ENCODE measurements at regions not wholly inside any gene's neighbourhood (a gene's known extent, or its start where the extent isn't known, plus 50 kb on each side); places are given as distances from the start of the nearest gene placed in this dataset.

- no peaks in the 10 kb centered on the region for H3K9me2 ChIP-seq (replicated peaks; ENCODE audit: insufficient read depth, low read length)
- no peaks in the 10 kb centered on the region for H3K27me3 ChIP-seq (replicated peaks; ENCODE audit: insufficient read depth, low read length)
- no peak overlapping the region for H3K27ac ChIP-seq (ENCODE audit: low read length)
- no peak overlapping the region for H3K4me3 ChIP-seq (ENCODE audit: low read length)
- no peak for DNase-seq
- H3K4me2 ChIP-seq (ENCODE audit: low read depth, low read length), result no peak overlapping the region
- no peak overlapping the region for H2AFZ ChIP-seq (ENCODE audit: low read length)
- no peak overlapping the region for H3K9ac ChIP-seq (ENCODE audit: low read length)
- TF ChIP-seq CTCF (IDR thresholded peaks at IDR 0.05; ENCODE audit: low read length) (no peak), EZH2 (optimal IDR thresholded peaks at IDR 0.05; ENCODE audit: low read depth, low read length) (no peak), EZH2phosphoT487 (IDR thresholded peaks at IDR 0.05; ENCODE audit: low read length) (no peak)
- no peaks in the 10 kb centered on the region for H3K9me3 ChIP-seq (replicated peaks; ENCODE audit: insufficient read depth, low read length)
- H3K79me2 ChIP-seq (ENCODE audit: low read length), result no peaks in the 10 kb centered on the region
- H4K20me1 ChIP-seq (ENCODE audit: insufficient read depth, low read length), result no peaks in the 10 kb centered on the region
- H3K36me3 ChIP-seq (replicated peaks; ENCODE audit: insufficient read depth, low read length), result no peaks in the 10 kb centered on the region
- no peaks in the 10 kb centered on the region for H3F3A ChIP-seq (ENCODE audit: insufficient read depth, low read length)
- H3K4me1 ChIP-seq (ENCODE audit: low read length), result no peaks in the 10 kb centered on the region
These were observed 271.4 kb downstream of the BTG1 start for GRCh38 chr12:91874086-91874865.

DNA sequence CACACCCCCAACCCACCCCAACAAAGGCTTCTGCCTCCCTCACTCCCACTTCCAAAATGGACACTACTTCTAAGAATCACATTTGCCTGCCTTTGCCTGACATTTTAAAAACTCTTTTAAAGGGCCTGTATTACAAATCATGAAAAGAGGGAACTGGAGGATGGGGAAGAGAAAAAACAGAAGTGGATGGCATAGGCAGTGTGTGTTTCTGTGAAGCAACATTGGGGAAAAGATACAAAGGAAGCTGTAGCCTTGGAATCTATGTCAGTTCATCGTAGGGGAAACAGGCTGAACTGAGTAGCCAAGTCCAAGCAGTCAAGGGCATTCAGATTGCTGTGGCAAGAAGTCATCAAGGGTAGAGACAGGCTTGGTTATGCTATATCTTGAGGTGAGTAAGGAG, 273.9 kb downstream of the BTG1 start:
- Histone ChIP-seq H4K20me1 (ENCODE audit: insufficient read depth, low read length) (no peaks in the 10 kb centered on the region), H3K9me2 (replicated peaks; ENCODE audit: insufficient read depth, low read length) (no peaks in the 10 kb centered on the region), H3K4me2 (ENCODE audit: low read depth, low read length) (no peak overlapping the region), H3K9me3 (replicated peaks; ENCODE audit: insufficient read depth, low read length) (no peaks in the 10 kb centered on the region), H3K9ac (ENCODE audit: low read length) (no peak overlapping the region), H3K4me1 (ENCODE audit: low read length) (no peaks in the 10 kb centered on the region), H3K27ac (ENCODE audit: low read length) (no peak overlapping the region), H3F3A (ENCODE audit: insufficient read depth, low read length) (no peaks in the 10 kb centered on the region), H3K4me3 (ENCODE audit: low read length) (no peak overlapping the region), H2AFZ (ENCODE audit: low read length) (no peak overlapping the region), H3K79me2 (ENCODE audit: low read length) (no peaks in the 10 kb centered on the region), H3K36me3 (replicated peaks; ENCODE audit: insufficient read depth, low read length) (no peaks in the 10 kb centered on the region), H3K27me3 (replicated peaks; ENCODE audit: insufficient read depth, low read length) (no peaks in the 10 kb centered on the region)
- no peak for DNase-seq
- TF ChIP-seq EZH2phosphoT487 (IDR thresholded peaks at IDR 0.05; ENCODE audit: low read length) (no peak), CTCF (IDR thresholded peaks at IDR 0.05; ENCODE audit: low read length) (no peak)

DNA sequence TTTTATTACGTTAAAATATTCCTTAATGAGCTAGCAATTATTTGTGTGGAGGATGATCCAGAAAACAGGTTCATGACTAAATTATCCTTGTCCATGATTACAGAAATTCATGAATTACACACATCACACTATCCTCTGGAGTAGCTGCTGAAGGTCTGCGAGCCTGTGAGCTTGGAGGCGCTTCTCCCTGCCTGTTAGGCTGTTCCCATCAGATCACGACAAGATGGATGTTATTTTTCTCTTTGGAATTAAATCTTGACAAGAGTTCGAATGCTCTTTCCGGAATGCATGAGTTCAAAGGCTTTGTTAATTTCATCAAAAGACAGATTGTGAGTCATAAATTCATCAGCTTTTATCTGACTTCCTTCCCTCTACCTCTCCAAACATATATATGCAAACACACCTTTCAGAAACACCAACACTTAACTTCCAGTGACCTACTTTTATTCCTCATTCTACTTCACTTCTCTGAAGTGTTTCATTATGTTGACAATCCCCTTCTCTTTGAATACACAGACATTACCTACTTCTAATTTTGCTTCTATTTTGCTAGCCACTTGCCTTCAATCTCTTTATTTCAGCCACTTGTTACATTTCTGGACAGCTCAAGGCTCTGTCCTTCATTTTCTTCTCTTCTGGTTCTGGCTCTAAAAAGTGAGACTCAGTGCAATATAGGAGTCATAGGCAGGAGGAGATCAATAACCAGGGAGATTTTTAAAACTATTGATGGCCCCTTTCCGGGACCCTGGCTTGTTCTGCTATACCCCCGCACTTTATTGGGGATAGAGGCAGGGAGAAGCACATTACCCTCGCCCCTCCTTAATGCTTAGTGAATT, 274.6 kb downstream of the BTG1 start:
- Histone ChIP-seq H3K36me3 (replicated peaks; ENCODE audit: insufficient read depth, low read length) (no peaks in the 10 kb centered on the region), H3K9ac (ENCODE audit: low read length) (no peak overlapping the region), H3K4me3 (ENCODE audit: low read length) (no peak overlapping the region), H3K27me3 (replicated peaks; ENCODE audit: insufficient read depth, low read length) (no peaks in the 10 kb centered on the region), H3K79me2 (ENCODE audit: low read length) (no peaks in the 10 kb centered on the region), H3K9me2 (replicated peaks; ENCODE audit: insufficient read depth, low read length) (no peaks in the 10 kb centered on the region), H4K20me1 (ENCODE audit: insufficient read depth, low read length) (no peaks in the 10 kb centered on the region), H3K4me2 (ENCODE audit: low read depth, low read length) (no peak overlapping the region), H3K4me1 (ENCODE audit: low read length) (no peaks in the 10 kb centered on the region), H3K9me3 (replicated peaks; ENCODE audit: insufficient read depth, low read length) (no peaks in the 10 kb centered on the region), H3F3A (ENCODE audit: insufficient read depth, low read length) (no peaks in the 10 kb centered on the region), H2AFZ (ENCODE audit: low read length) (no peak overlapping the region), H3K27ac (ENCODE audit: low read length) (no peak overlapping the region)
- DNase-seq, result no peak
- TF ChIP-seq EZH2 (optimal IDR thresholded peaks at IDR 0.05; ENCODE audit: low read depth, low read length) (no peak), EZH2phosphoT487 (IDR thresholded peaks at IDR 0.05; ENCODE audit: low read length) (no peak), CTCF (IDR thresholded peaks at IDR 0.05; ENCODE audit: low read length) (no peak)
